ENCODE measurements at regions not wholly inside any gene's neighbourhood (a gene's known extent, or its start where the extent isn't known, plus 50 kb on each side); places are given as distances from the start of the nearest gene placed in this dataset.

DNA sequence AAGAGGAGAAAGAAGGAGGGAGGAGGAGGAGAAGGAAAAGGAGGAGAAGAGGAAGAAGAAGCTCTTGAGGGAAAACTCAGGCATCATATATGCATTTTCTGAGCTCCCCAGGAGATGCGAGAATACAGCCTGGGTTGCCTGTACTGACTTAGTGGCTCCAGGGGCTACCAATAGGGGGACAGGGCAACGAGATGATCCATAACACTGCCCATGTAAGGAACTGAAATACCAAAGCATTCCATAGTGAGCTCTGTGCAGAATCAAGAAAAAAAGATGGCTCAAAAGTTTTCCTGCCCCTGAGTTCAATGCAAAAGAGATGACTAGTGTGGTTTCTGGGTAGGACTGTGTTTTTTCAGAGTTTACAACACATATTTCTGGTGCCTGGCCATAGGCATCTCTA lies 258.7 kb downstream of the ALDH8A1 start:
- no peak for TF ChIP-seq CTCF (IDR thresholded peaks at IDR 0.05; ENCODE audit: low read depth, low read length)
- DNase-seq (ENCODE audit: low read depth in 2 of 2) = no peak
- H3K4me3 ChIP-seq (replicated peaks in 1 of 2; ENCODE audit: low read depth in 2 of 2, low read length in 2 of 2) = no peak overlapping the region

DNA sequence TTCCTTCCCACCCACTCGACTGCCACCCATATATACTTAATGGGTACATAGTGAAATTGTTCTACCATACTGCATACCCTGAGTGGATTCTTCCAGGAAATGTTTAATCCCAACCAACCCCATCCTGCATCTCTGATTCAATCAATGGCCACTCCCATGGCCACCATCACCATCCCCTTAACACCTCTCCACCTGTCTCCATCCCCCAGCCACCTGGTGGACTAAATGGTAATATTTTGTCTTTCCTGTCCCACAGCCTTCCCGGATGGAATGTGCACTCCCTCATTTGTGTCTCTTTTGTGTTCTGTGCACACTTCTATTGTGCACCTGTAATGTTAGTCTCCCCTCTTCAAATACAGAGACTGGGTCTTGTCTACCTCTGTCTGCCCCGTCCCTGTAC lies 259.9 kb downstream of the ALDH8A1 start:
- TF ChIP-seq CTCF (IDR thresholded peaks at IDR 0.05; ENCODE audit: low read depth, low read length) = no peak
- no peak for DNase-seq (ENCODE audit: low read depth in 2 of 2)
- no peak overlapping the region for H3K4me3 ChIP-seq (replicated peaks in 1 of 2; ENCODE audit: low read depth in 2 of 2, low read length in 2 of 2)

GRCh38 chr6:134689641-134690040 lies 260.3 kb downstream of the ALDH8A1 start:
- no peak overlapping the region for H3K4me3 ChIP-seq (replicated peaks in 1 of 2; ENCODE audit: low read depth in 2 of 2, low read length in 2 of 2)
- no peak for TF ChIP-seq CTCF (IDR thresholded peaks at IDR 0.05; ENCODE audit: low read depth, low read length)

GRCh38 chr6:134689177-134689576 lies 260.7 kb downstream of the ALDH8A1 start:
- no peak overlapping the region for H3K4me3 ChIP-seq (replicated peaks in 1 of 2; ENCODE audit: low read depth in 2 of 2, low read length in 2 of 2)
- DNase-seq (ENCODE audit: low read depth in 2 of 2) = no peak
- no peak for TF ChIP-seq CTCF (IDR thresholded peaks at IDR 0.05; ENCODE audit: low read depth, low read length)

More at GRCh38 chr6:134689641-134690040, 260.3 kb downstream of the ALDH8A1 start:
- DNase-seq (ENCODE audit: low read depth in 2 of 2) = no peak

- TF ChIP-seq CTCF (IDR thresholded peaks at IDR 0.05; ENCODE audit: low read depth, low read length) = no peak
- peak in 1 of 2 donors; percentile 54 for DNase-seq (ENCODE audit: low read depth in 2 of 2)
- no peak overlapping the region for H3K4me3 ChIP-seq (replicated peaks in 1 of 2; ENCODE audit: low read depth in 2 of 2, low read length in 2 of 2)
Observed at GRCh38 chr6:134686071-134686470, 263.8 kb downstream of the ALDH8A1 start.

DNA sequence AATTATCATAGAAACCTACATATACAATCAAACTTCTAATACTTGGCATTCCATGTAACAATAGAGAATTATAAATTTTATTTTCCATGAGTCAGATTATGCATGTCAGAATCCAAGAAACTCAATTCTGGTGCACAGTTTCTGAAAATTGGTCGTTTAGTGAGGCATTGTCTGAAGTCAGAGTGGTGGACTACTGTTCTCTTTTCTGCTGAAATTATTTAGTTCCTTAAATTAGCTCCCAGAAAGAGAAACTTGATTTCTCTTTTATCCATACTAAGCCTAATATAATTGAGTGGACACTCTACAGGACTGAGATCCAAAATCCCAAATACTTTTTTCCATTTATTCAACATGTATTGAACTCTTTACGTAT lies 265.5 kb downstream of the ALDH8A1 start:
- no peak for DNase-seq (ENCODE audit: low read depth in 2 of 2)
- no peak for TF ChIP-seq CTCF (IDR thresholded peaks at IDR 0.05; ENCODE audit: low read depth, low read length)
- no peak overlapping the region for H3K4me3 ChIP-seq (replicated peaks in 1 of 2; ENCODE audit: low read depth in 2 of 2, low read length in 2 of 2)

GRCh38 chr6:134683783-134684422 lies 266.0 kb downstream of the ALDH8A1 start:
- no peak overlapping the region for H3K4me3 ChIP-seq (replicated peaks in 1 of 2; ENCODE audit: low read depth in 2 of 2, low read length in 2 of 2)
- peak; percentile 32 to 68 for DNase-seq (ENCODE audit: low read depth in 2 of 2)
- no peak for TF ChIP-seq CTCF (IDR thresholded peaks at IDR 0.05; ENCODE audit: low read depth, low read length)

Data from cardiac fibroblast (primary cell).